Activated naive CD8-positive, alpha-beta T cell treated with anti-CD3 and anti-CD28 coated beads for 36 hours (primary cell): ENCODE measurements at regions not wholly inside any gene's neighbourhood (a gene's known extent, or its start where the extent isn't known, plus 50 kb on each side); places are given as distances from the start of the nearest gene placed in this dataset.

Source experiments
- DNase-seq: peaks from one replicate; pipeline ENCODE4 v3.0.0; 2021
- H3K27ac Mint-ChIP-seq: one replicate; pipeline ENCODE4 v1.8.0; 2022; ENCODE audit warnings: mild to moderate bottlenecking, moderate library complexity, mixed read lengths
- H3K27me3 Mint-ChIP-seq: one replicate; pipeline ENCODE4 v1.8.0; 2022; ENCODE audit warnings: mild to moderate bottlenecking, mixed read lengths
- H3K36me3 Mint-ChIP-seq: one replicate; pipeline ENCODE4 v1.8.0; 2021; ENCODE audit warnings: mild to moderate bottlenecking, mixed read lengths
- H3K4me1 Mint-ChIP-seq: one replicate; pipeline ENCODE4 v1.8.0; 2021; ENCODE audit warnings: mixed read lengths
- H3K4me3 Mint-ChIP-seq: one replicate; pipeline ENCODE4 v1.8.0; 2022; ENCODE audit warnings: mild to moderate bottlenecking, moderate library complexity, mixed read lengths
- H3K9me3 Mint-ChIP-seq: one replicate; pipeline ENCODE4 v1.8.0; 2022; ENCODE audit warnings: mixed read lengths

DNA sequence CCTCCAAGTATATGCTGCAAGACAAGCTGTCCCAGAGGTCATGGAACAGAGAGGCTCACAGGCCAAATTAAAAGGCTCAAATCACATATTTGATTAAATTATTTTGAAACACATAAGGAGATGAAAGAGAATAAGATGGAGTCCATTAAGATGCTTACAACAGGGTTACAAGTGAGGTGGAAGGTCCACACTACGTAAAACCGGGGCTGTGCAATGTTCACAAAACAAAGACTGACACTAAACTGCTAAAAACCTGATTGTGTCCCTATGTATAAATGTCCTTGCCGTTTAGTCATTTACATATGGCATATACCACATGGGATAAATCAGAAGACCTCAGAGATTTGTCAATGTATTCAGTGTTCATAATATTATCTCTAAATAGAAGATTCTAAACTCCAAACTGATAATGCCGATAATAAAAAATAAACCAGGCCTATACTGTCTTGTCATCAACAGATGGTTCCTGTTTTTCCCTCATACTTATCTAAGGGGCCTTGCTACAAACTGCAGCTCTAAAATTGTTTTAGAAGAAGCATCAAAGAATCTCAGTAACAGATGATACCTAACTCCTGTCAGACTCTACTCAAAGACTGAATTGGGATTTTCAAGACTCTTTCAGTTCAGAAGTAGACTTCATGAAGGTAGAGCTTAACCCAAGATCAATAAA, 51.8 kb upstream of the RIPOR2 start:
- Mint-ChIP-seq H3K36me3 (peaks cover 15% of the 10 kb centered on the region), H3K9me3 (peaks cover 6% of the 10 kb centered on the region), H3K4me1 (peaks cover 49% of the 10 kb centered on the region), H3K4me3 (no peak overlapping the region), H3K27ac (peak overlapping the region; percentile 34), H3K27me3 (no peaks in the 10 kb centered on the region)
- DNase-seq = no peak

DNA sequence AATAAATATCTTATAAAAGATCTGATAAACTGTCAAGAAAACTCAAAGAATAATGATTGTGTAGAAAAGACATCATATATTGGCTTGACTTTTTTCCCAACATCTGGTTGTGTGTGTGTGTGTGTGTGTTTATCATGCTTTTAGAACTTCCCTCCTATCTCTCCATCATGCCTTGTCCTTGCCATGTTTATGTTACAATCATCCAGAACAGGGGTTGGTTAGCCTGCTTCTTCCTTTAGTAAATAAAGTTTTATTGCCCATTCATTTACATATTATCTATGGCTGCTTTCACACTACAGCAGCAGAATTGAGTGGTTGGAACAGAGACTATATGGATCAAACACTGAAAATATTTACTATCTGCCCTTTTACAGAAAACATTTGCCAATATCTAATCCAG, 52.8 kb upstream of the RIPOR2 start:
- no peak overlapping the region for H3K4me3 Mint-ChIP-seq
- H3K27me3 Mint-ChIP-seq = no peaks in the 10 kb centered on the region
- peaks cover 9% of the 10 kb centered on the region for H3K9me3 Mint-ChIP-seq
- no peak for DNase-seq
- H3K36me3 Mint-ChIP-seq = peaks cover 19% of the 10 kb centered on the region
- peaks cover 55% of the 10 kb centered on the region for H3K4me1 Mint-ChIP-seq
- H3K27ac Mint-ChIP-seq = no peak overlapping the region

DNA sequence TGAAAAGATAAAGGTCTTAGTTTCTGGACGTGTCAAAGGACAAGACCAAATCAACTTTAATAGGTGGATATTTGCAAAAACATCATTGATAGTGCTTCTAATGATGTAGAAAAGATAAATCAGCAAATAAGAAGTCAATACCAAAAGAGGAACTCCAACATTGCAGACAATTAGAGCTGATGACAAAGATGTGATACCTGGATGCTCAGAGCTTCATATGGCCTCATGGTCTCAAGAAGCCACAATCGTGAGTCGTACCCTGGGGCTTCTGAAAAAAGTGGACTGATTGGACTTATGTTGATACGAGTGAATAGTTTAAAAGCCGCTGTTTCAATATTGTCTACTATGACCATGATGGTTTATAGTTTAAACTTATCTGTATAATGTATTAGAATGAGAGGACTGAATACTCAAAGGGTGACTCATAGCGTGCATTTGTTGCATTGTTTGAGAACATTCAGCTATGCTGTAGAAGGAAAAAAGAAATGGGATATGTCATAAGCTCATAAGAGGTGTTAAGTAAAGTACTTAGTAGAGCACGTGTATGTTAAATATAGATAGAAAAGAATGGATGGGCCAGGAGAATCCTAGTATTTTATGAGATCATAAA, 54.6 kb upstream of the RIPOR2 start:
- Mint-ChIP-seq H3K9me3 (peaks cover 9% of the 10 kb centered on the region), H3K36me3 (peaks cover 22% of the 10 kb centered on the region), H3K27ac (peak overlapping the region; percentile 34), H3K4me3 (no peak overlapping the region), H3K4me1 (peaks cover 46% of the 10 kb centered on the region), H3K27me3 (no peaks in the 10 kb centered on the region)
- DNase-seq = no peak

- Mint-ChIP-seq H3K4me1 (peaks cover 42% of the 10 kb centered on the region), H3K27ac (peak overlapping the region; percentile 90), H3K4me3 (peak overlapping the region; percentile 38), H3K9me3 (peaks cover 9% of the 10 kb centered on the region), H3K27me3 (no peaks in the 10 kb centered on the region), H3K36me3 (peaks cover 22% of the 10 kb centered on the region)
- no peak for DNase-seq
These were observed 55.4 kb upstream of the RIPOR2 start for GRCh38 chr6:24990944-24991809.

- H3K36me3 Mint-ChIP-seq = peaks cover 17% of the 10 kb centered on the region
- peaks cover 9% of the 10 kb centered on the region for H3K9me3 Mint-ChIP-seq
- DNase-seq = peak; percentile 68
- H3K27me3 Mint-ChIP-seq = no peaks in the 10 kb centered on the region
- H3K27ac Mint-ChIP-seq = peak overlapping the region; percentile 90
- peak overlapping the region; percentile 38 for H3K4me3 Mint-ChIP-seq
- peaks cover 43% of the 10 kb centered on the region for H3K4me1 Mint-ChIP-seq
These were observed 56.2 kb upstream of the RIPOR2 start for GRCh38 chr6:24991810-24992467.

- DNase-seq = no peak
- no peaks in the 10 kb centered on the region for H3K27me3 Mint-ChIP-seq
- H3K36me3 Mint-ChIP-seq = peaks cover 11% of the 10 kb centered on the region
- peaks cover 62% of the 10 kb centered on the region for H3K4me1 Mint-ChIP-seq
- no peak overlapping the region for H3K4me3 Mint-ChIP-seq
- no peak overlapping the region for H3K27ac Mint-ChIP-seq
- peaks cover 5% of the 10 kb centered on the region for H3K9me3 Mint-ChIP-seq
These were observed 59.1 kb upstream of the RIPOR2 start for GRCh38 chr6:24994812-24995211.

DNA sequence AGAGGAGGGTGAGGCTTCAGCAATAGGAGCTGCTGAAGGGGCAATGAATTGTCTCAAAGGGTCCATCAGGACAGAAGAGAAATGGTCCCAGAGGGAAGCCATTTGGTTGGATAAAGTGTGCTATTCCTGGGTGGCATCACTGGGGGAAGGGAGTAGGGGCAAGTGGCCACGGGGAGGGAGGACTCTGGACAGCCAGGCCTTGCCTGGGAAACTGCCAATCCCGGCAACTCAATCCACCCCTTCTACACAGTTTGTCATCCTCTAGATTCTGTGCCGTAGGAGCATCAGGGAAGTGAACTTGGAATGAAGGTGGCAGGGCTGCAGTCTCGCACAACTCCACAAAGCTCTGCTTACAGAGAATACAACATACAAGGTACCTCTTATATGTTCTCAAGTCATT, 59.5 kb upstream of the RIPOR2 start:
- Mint-ChIP-seq H3K27me3 (no peaks in the 10 kb centered on the region), H3K36me3 (peaks cover 16% of the 10 kb centered on the region), H3K9me3 (peaks cover 8% of the 10 kb centered on the region), H3K4me3 (no peak overlapping the region), H3K27ac (no peak overlapping the region), H3K4me1 (peaks cover 63% of the 10 kb centered on the region)
- DNase-seq = no peak

DNA sequence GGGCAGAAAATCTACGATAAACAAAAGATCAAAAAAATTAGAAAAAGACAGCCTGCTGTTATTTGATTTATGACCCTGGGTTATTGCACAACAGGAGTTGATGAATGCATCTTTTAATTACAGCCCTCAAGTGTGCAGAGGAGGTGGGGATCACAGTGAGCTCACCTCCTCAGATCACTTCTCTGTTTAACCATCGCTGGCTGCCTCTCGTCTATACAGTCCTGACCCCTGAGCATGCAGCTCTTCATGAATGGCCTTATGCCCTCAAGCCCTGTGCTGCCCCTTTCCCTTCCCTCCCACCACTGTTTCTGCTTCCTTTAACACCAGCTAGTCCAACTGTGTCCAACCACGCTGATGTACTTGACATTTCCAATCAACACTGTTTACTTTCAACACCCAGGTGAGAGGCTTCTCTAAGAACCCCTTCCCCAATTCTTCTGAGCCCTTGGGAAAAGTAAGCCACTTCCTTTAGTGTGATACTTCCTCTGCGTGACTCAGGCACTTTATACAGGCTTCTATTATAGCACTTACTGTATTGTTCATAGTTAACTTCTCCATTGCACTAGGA, 60.6 kb upstream of the RIPOR2 start:
- H3K36me3 Mint-ChIP-seq = peaks cover 17% of the 10 kb centered on the region
- no peak overlapping the region for H3K4me3 Mint-ChIP-seq
- peaks cover 8% of the 10 kb centered on the region for H3K9me3 Mint-ChIP-seq
- H3K27ac Mint-ChIP-seq = peak overlapping the region; percentile 38
- peaks cover 56% of the 10 kb centered on the region for H3K4me1 Mint-ChIP-seq
- no peak for DNase-seq
- no peaks in the 10 kb centered on the region for H3K27me3 Mint-ChIP-seq

GRCh38 chr6:24997231-24997630, 61.5 kb upstream of the RIPOR2 start:
- Mint-ChIP-seq H3K27ac (no peak overlapping the region), H3K9me3 (peaks cover 8% of the 10 kb centered on the region), H3K27me3 (no peaks in the 10 kb centered on the region), H3K4me3 (no peak overlapping the region), H3K4me1 (peaks cover 47% of the 10 kb centered on the region), H3K36me3 (peaks cover 13% of the 10 kb centered on the region)
- DNase-seq = no peak

DNA sequence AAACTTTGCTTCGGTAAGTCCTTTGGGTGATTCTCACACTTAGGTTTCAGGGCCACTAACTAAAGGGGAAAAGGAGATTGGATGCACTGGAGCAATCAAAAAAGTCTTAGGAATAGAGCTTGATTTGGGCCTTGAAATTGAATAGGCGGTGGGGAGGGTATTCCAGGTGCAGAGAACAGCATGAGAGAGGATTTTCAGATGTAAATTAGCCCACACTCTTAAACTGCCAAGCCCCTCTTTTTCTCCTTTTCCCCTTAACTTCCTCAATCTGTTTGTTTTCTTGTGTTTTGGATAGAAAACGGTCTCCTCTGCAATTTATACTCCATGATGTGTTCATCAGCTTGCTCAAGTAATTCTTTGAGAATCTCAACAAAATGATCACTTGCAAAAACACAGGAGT, 62.1 kb upstream of the RIPOR2 start:
- no peak overlapping the region for H3K4me3 Mint-ChIP-seq
- H3K27me3 Mint-ChIP-seq = no peaks in the 10 kb centered on the region
- DNase-seq = no peak
- peaks cover 48% of the 10 kb centered on the region for H3K4me1 Mint-ChIP-seq
- H3K36me3 Mint-ChIP-seq = peaks cover 13% of the 10 kb centered on the region
- peaks cover 8% of the 10 kb centered on the region for H3K9me3 Mint-ChIP-seq
- no peak overlapping the region for H3K27ac Mint-ChIP-seq

DNA sequence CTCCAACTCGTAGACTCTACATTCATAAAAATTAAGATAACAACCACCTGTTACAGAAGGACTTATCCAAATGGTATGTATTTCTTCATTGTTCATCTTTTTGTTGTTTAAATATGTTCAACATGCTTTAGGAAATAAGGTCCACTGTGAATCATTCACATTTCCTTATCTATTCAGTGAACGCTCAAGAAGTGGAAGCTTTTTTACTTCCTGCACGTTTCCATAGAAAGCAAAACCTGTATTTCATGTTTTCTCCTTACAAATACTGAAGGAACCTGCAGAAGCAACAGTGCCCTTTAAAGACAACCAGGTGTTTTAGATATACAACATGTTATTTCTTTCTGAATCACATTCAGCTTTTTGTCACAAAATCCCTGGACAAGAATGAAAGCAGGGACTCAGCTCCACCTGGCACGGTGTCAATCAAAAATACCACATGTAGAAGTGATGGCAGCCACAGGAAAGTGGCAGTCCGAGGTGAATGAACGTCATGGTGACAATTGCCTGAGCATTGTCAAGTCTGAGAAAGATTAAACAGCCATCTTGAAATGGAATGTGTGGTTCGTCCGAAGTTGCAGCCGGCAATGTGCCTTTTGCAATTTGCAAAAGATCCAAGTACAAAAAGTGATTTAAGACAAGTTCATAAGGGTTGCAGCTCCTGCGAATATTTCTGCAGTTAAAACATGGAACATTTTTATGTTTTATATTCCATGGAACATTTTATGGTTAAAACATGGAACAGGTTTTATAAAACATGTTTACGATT, 66.7 kb upstream of the RIPOR2 start:
- Mint-ChIP-seq H3K4me1 (peaks cover 62% of the 10 kb centered on the region), H3K4me3 (no peak overlapping the region), H3K27ac (no peak overlapping the region), H3K9me3 (peaks cover 5% of the 10 kb centered on the region), H3K36me3 (peaks cover 6% of the 10 kb centered on the region), H3K27me3 (no peaks in the 10 kb centered on the region)
- DNase-seq = no peak

DNA sequence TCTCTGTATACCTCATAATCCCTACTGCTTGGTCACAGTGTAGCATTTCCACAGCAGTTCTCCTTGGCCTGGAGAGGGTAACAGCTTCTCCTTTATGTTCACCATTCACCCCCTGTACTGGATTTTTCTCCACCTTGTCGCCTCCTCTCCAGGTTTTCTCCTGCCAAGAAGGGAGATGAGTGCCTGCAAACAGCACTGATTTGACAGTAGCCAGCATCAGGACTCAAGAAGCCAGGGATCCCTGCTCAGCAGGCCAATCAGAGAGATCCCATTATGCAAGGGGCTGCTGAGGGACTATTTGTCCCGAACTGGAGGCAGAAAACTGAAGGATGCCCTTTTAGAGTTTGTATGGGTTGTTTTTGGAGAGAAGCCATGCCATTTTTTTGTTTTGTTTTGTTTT, 68.6 kb upstream of the RIPOR2 start:
- H3K36me3 Mint-ChIP-seq = peaks cover 6% of the 10 kb centered on the region
- H3K9me3 Mint-ChIP-seq = peaks cover 4% of the 10 kb centered on the region
- H3K4me1 Mint-ChIP-seq = peaks cover 63% of the 10 kb centered on the region
- no peak for DNase-seq
- H3K27me3 Mint-ChIP-seq = no peaks in the 10 kb centered on the region
- H3K27ac Mint-ChIP-seq = no peak overlapping the region
- no peak overlapping the region for H3K4me3 Mint-ChIP-seq

- Mint-ChIP-seq H3K27me3 (no peaks in the 10 kb centered on the region), H3K36me3 (peaks cover 4% of the 10 kb centered on the region), H3K4me1 (peaks cover 67% of the 10 kb centered on the region), H3K4me3 (no peak overlapping the region), H3K27ac (no peak overlapping the region), H3K9me3 (peaks cover 3% of the 10 kb centered on the region)
- DNase-seq = no peak
These were observed 69.2 kb upstream of the RIPOR2 start for GRCh38 chr6:25005010-25005409.

- peaks cover 1% of the 10 kb centered on the region for H3K36me3 Mint-ChIP-seq
- no peak for DNase-seq
- H3K9me3 Mint-ChIP-seq = no peaks in the 10 kb centered on the region
- H3K27ac Mint-ChIP-seq = peak overlapping the region; percentile 92
- no peaks in the 10 kb centered on the region for H3K27me3 Mint-ChIP-seq
- peak overlapping the region; percentile 12 for H3K4me3 Mint-ChIP-seq
- H3K4me1 Mint-ChIP-seq = peaks cover 69% of the 10 kb centered on the region
These were observed 70.3 kb upstream of the RIPOR2 start for GRCh38 chr6:25006075-25006474.
